Heart left ventricle (tissue), 13 donors: ENCODE measurements at regions not wholly inside any gene's neighbourhood (a gene's known extent, or its start where the extent isn't known, plus 50 kb on each side); places are given as distances from the start of the nearest gene placed in this dataset.

ENCODE experiments used
- POLR2A ChIP-seq, 2 donors: fragments of 450-650 bp; IDR thresholded peaks; one replicate each; pipeline ENCODE4 v1.6.1; 2017; ENCODE audit warnings: antibody characterized with exemption in 2 of 2, mild to moderate bottlenecking in 2 of 2, moderate library complexity in 2 of 2
- TF ChIP-seq, protein P1 (sequence below), 12 donors: fragments of 200-600 bp; sonication (generic) in 4 of 12; IDR thresholded peaks; one replicate each; pipeline versions ENCODE4 v1.5.0 to v1.8.0; 2018 to 2022; ENCODE audit warnings: antibody characterized with exemption in 12 of 12, mild to moderate bottlenecking in 5 of 12
- donor health status: ischemic (EF 13 %, LVEDD 7.1; RV severe dilation, severe dysfunction).
- donor health status: DM: no; HTN: yes; CAD: no.
- donor health status: DM: no; HTN: no; CAD: no.
- donor health status: ischemic (EF 25% LVEDD 6.9; RV normal size, moderate dysfunction).
- donor health status: ischemic (EF 25% LVEDD 5.7; RV mildly dilated, moderate dysfunction).
- donor health status: ischemic (EF 35%, LVEDD 5.7; RV mildly dilated, moderate dysfunction).
- donor health status: nonischemic (EF 11% LVEDD 7.7; RV severe dilation, severe dysfunction).
- donor health status: DM: yes; HTN: yes; CAD: no.
- donor health status: PGD.
- donor health status: ischemic (EF 29% LVEDD 5.4; RV normal size, mild dysfunction).
- donor health status: nonischemic (EF 23%, LVEDD 6.1; RV moderate dilation, normal function).

DNA sequence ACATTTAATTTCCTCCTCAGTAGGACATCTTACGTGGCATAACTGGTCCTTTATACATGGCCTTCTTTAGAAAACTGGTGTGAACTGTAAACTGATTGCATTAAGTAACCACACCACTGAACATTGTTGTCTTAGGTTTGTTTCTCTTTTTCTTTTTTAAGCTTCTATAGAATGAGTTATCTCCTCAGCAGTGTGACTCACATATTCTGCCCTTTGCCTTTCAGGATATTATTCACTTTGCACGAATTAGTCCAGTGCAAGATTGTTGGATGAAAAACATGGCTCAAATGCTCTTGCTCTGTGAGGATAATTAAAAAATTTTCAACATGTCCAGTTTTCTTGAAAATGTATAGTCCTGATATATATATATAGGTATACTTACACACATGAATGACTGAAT is 147.6 kb downstream of the KBTBD8 start:
- TF ChIP-seq, protein P1, sequence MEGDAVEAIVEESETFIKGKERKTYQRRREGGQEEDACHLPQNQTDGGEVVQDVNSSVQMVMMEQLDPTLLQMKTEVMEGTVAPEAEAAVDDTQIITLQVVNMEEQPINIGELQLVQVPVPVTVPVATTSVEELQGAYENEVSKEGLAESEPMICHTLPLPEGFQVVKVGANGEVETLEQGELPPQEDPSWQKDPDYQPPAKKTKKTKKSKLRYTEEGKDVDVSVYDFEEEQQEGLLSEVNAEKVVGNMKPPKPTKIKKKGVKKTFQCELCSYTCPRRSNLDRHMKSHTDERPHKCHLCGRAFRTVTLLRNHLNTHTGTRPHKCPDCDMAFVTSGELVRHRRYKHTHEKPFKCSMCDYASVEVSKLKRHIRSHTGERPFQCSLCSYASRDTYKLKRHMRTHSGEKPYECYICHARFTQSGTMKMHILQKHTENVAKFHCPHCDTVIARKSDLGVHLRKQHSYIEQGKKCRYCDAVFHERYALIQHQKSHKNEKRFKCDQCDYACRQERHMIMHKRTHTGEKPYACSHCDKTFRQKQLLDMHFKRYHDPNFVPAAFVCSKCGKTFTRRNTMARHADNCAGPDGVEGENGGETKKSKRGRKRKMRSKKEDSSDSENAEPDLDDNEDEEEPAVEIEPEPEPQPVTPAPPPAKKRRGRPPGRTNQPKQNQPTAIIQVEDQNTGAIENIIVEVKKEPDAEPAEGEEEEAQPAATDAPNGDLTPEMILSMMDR (IDR thresholded peaks at IDR 0.05) = no peak
- no peak for TF ChIP-seq POLR2A (IDR thresholded peaks at IDR 0.05)
